ENCODE measurements at regions not wholly inside any gene's neighbourhood (a gene's known extent, or its start where the extent isn't known, plus 50 kb on each side); places are given as distances from the start of the nearest gene placed in this dataset.
"Not testable (repeated sequence)": the region's sequence is repeated elsewhere in the genome, so short reads cannot be mapped to it uniquely, and the experiment has no call there.

- H3K36me3 Mint-ChIP-seq, result no peaks in the 10 kb centered on the region
- no peak overlapping the region for H3K4me3 Mint-ChIP-seq
- no peak for DNase-seq
- H3K27ac Mint-ChIP-seq, result no peak overlapping the region
- no peaks in the 10 kb centered on the region for H3K4me1 Mint-ChIP-seq
- H3K9me3 Mint-ChIP-seq, result peaks cover 3% of the 10 kb centered on the region
- no peaks in the 10 kb centered on the region for H3K27me3 Mint-ChIP-seq
- CTCF ChIA-PET, result no interaction called here
Observed at GRCh38 chr13:60691268-60691667, 294.2 kb downstream of the TDRD3 start.

GRCh38 chr13:60690604-60691003, 293.6 kb downstream of the TDRD3 start:
- peaks cover 3% of the 10 kb centered on the region for H3K9me3 Mint-ChIP-seq
- H3K4me1 Mint-ChIP-seq, result no peaks in the 10 kb centered on the region
- H3K27ac Mint-ChIP-seq, result no peak overlapping the region
- CTCF ChIA-PET, result no interaction called here
- no peak for DNase-seq
- H3K4me3 Mint-ChIP-seq, result no peak overlapping the region
- H3K36me3 Mint-ChIP-seq, result no peaks in the 10 kb centered on the region
- H3K27me3 Mint-ChIP-seq, result no peaks in the 10 kb centered on the region

GRCh38 chr13:60689571-60689970, 292.6 kb downstream of the TDRD3 start:
- Mint-ChIP-seq H3K9me3 (peaks cover 3% of the 10 kb centered on the region), H3K4me3 (no peak overlapping the region), H3K27ac (no peak overlapping the region), H3K4me1 (no peaks in the 10 kb centered on the region), H3K27me3 (no peaks in the 10 kb centered on the region), H3K36me3 (no peaks in the 10 kb centered on the region)
- no peak for DNase-seq
- CTCF ChIA-PET, result interaction anchor here (0.8 kb wide), 1 partner anchor 1211 kb away, joined by 3 read pairs; no protein-coding TSS in a partner anchor

GRCh38 chr13:60689076-60689475, 292.1 kb downstream of the TDRD3 start:
- DNase-seq, result no peak
- Mint-ChIP-seq H3K27ac (no peak overlapping the region), H3K9me3 (peaks cover 3% of the 10 kb centered on the region), H3K4me1 (no peaks in the 10 kb centered on the region), H3K36me3 (no peaks in the 10 kb centered on the region), H3K27me3 (no peaks in the 10 kb centered on the region), H3K4me3 (no peak overlapping the region)
- CTCF ChIA-PET, result interaction anchor here (0.8 kb wide), 1 partner anchor 1210 kb away, joined by 3 read pairs; no protein-coding TSS in a partner anchor

GRCh38 chr13:60679928-60680694, 283.1 kb downstream of the TDRD3 start:
- CTCF ChIA-PET, result no interaction called here
- no peak overlapping the region for H3K4me3 Mint-ChIP-seq
- H3K36me3 Mint-ChIP-seq, result no peaks in the 10 kb centered on the region
- no peak overlapping the region for H3K27ac Mint-ChIP-seq
- H3K4me1 Mint-ChIP-seq, result no peaks in the 10 kb centered on the region
- H3K27me3 Mint-ChIP-seq, result no peaks in the 10 kb centered on the region
- no peak for DNase-seq
- no peaks in the 10 kb centered on the region for H3K9me3 Mint-ChIP-seq

GRCh38 chr13:60679131-60679530, 282.1 kb downstream of the TDRD3 start:
- no peak for DNase-seq
- H3K9me3 Mint-ChIP-seq, result no peaks in the 10 kb centered on the region
- H3K36me3 Mint-ChIP-seq, result no peaks in the 10 kb centered on the region
- no peaks in the 10 kb centered on the region for H3K27me3 Mint-ChIP-seq
- no peak overlapping the region for H3K27ac Mint-ChIP-seq
- H3K4me1 Mint-ChIP-seq, result no peaks in the 10 kb centered on the region
- no peak overlapping the region for H3K4me3 Mint-ChIP-seq
- CTCF ChIA-PET, result no interaction called here

- peaks cover 2% of the 10 kb centered on the region for H3K9me3 Mint-ChIP-seq
- H3K27ac Mint-ChIP-seq, result no peak overlapping the region
- H3K4me1 Mint-ChIP-seq, result no peaks in the 10 kb centered on the region
- H3K4me3 Mint-ChIP-seq, result no peak overlapping the region
- no peaks in the 10 kb centered on the region for H3K36me3 Mint-ChIP-seq
- H3K27me3 Mint-ChIP-seq, result no peaks in the 10 kb centered on the region
- DNase-seq, result no peak
- CTCF ChIA-PET, result no interaction called here
Observed at GRCh38 chr13:60671386-60671785, 274.4 kb downstream of the TDRD3 start.

GRCh38 chr13:60663788-60664187, 266.8 kb downstream of the TDRD3 start:
- H3K27me3 Mint-ChIP-seq, result no peaks in the 10 kb centered on the region
- no peaks in the 10 kb centered on the region for H3K36me3 Mint-ChIP-seq
- H3K4me1 Mint-ChIP-seq, result no peaks in the 10 kb centered on the region
- CTCF ChIA-PET, result no interaction called here
- no peak for DNase-seq
- no peak overlapping the region for H3K4me3 Mint-ChIP-seq
- H3K27ac Mint-ChIP-seq, result no peak overlapping the region
- peaks cover 5% of the 10 kb centered on the region for H3K9me3 Mint-ChIP-seq

GRCh38 chr13:60662595-60662994, 265.6 kb downstream of the TDRD3 start:
- Mint-ChIP-seq H3K4me1 (no peaks in the 10 kb centered on the region), H3K27ac (no peak overlapping the region), H3K36me3 (no peaks in the 10 kb centered on the region), H3K9me3 (peaks cover 5% of the 10 kb centered on the region), H3K27me3 (no peaks in the 10 kb centered on the region), H3K4me3 (no peak overlapping the region)
- no peak for DNase-seq
- CTCF ChIA-PET, result no interaction called here

GRCh38 chr13:60661521-60661920, 264.5 kb downstream of the TDRD3 start:
- no peak overlapping the region for H3K4me3 Mint-ChIP-seq
- H3K27ac Mint-ChIP-seq, result no peak overlapping the region
- no peaks in the 10 kb centered on the region for H3K4me1 Mint-ChIP-seq
- no peaks in the 10 kb centered on the region for H3K27me3 Mint-ChIP-seq
- DNase-seq, result no peak
- peaks cover 5% of the 10 kb centered on the region for H3K9me3 Mint-ChIP-seq
- H3K36me3 Mint-ChIP-seq, result no peaks in the 10 kb centered on the region
- CTCF ChIA-PET, result no interaction called here

GRCh38 chr13:60657586-60657985, 260.6 kb downstream of the TDRD3 start:
- H3K4me1 Mint-ChIP-seq, H3K4me3 Mint-ChIP-seq, H3K27ac Mint-ChIP-seq, CTCF ChIA-PET, H3K9me3 Mint-ChIP-seq, DNase-seq, H3K36me3 Mint-ChIP-seq, H3K27me3 Mint-ChIP-seq: not testable (repeated sequence)

GRCh38 chr13:60655256-60655655, 258.2 kb downstream of the TDRD3 start:
- Mint-ChIP-seq H3K36me3 (no peaks in the 10 kb centered on the region), H3K9me3 (no peaks in the 10 kb centered on the region), H3K4me1 (no peaks in the 10 kb centered on the region), H3K27ac (no peak overlapping the region), H3K4me3 (no peak overlapping the region), H3K27me3 (no peaks in the 10 kb centered on the region)
- CTCF ChIA-PET, result no interaction called here
- DNase-seq, result no peak

- DNase-seq, result no peak
- H3K4me1 Mint-ChIP-seq, result no peaks in the 10 kb centered on the region
- no peaks in the 10 kb centered on the region for H3K9me3 Mint-ChIP-seq
- H3K36me3 Mint-ChIP-seq, result no peaks in the 10 kb centered on the region
- H3K4me3 Mint-ChIP-seq, result no peak overlapping the region
- CTCF ChIA-PET, result no interaction called here
- no peaks in the 10 kb centered on the region for H3K27me3 Mint-ChIP-seq
- no peak overlapping the region for H3K27ac Mint-ChIP-seq
Observed at GRCh38 chr13:60654415-60654814, 257.4 kb downstream of the TDRD3 start.

GRCh38 chr13:60647547-60647946, 250.5 kb downstream of the TDRD3 start:
- no peak overlapping the region for H3K4me3 Mint-ChIP-seq
- no peaks in the 10 kb centered on the region for H3K36me3 Mint-ChIP-seq
- no peaks in the 10 kb centered on the region for H3K27me3 Mint-ChIP-seq
- H3K4me1 Mint-ChIP-seq, result no peaks in the 10 kb centered on the region
- H3K27ac Mint-ChIP-seq, result no peak overlapping the region
- CTCF ChIA-PET, result interaction anchor here (1.5 kb wide), 1 partner anchor 20 kb away, joined by 4 read pairs; no protein-coding TSS in a partner anchor
- no peaks in the 10 kb centered on the region for H3K9me3 Mint-ChIP-seq
- DNase-seq, result no peak

GRCh38 chr13:60646620-60647019, 249.6 kb downstream of the TDRD3 start:
- no peak for DNase-seq
- Mint-ChIP-seq H3K27me3 (no peaks in the 10 kb centered on the region), H3K36me3 (no peaks in the 10 kb centered on the region), H3K4me3 (no peak overlapping the region), H3K27ac (no peak overlapping the region), H3K4me1 (no peaks in the 10 kb centered on the region), H3K9me3 (no peaks in the 10 kb centered on the region)
- CTCF ChIA-PET, result interaction anchor here (1.5 kb wide), 1 partner anchor 19 kb away, joined by 4 read pairs; no protein-coding TSS in a partner anchor

Measured in activated naive CD4-positive, alpha-beta T cell treated with anti-CD3 and anti-CD28 coated beads, Interleukin-2, amount 10 ng/mL, durations not matched to agents 7 days and 5 days (primary cell).